Aorta (tissue), 5 donors: ENCODE measurements at regions not wholly inside any gene's neighbourhood (a gene's known extent, or its start where the extent isn't known, plus 50 kb on each side); places are given as distances from the start of the nearest gene placed in this dataset.

ENCODE experiments used
- ATAC-seq: fragments of 200-7000 bp; cut with Tn5 transposase; one replicate; pipeline ENCODE4 v1.9.1; 2022; ENCODE audit warnings: moderate library complexity; ENCODE audit not compliant: low FRiP score
- DNase-seq, 2 donors: peaks; one replicate each; pipeline ENCODE4 v3.0.0-alpha.2; 2020
- H3K27ac ChIP-seq, 2 donors: one replicate each; pipeline ENCODE4 v1.5.1; 2013; ENCODE audit warnings: low read length in 2 of 2, mild to moderate bottlenecking in 2 of 2, moderate library complexity in 2 of 2, control low read depth in 1 of 2, inconsistent platforms in 1 of 2, low read depth in 1 of 2
- H3K27me3 ChIP-seq, 2 donors: one replicate each; pipeline ENCODE4 v1.6.1; 2013; ENCODE audit warnings: control low read depth in 1 of 2, low read length in 1 of 2, mild to moderate bottlenecking in 1 of 2, moderate library complexity in 1 of 2; ENCODE audit not compliant: insufficient read depth in 2 of 2, control insufficient read depth in 1 of 2
- H3K36me3 ChIP-seq, 2 donors: one replicate each; pipeline ENCODE4 v1.6.1; 2013; ENCODE audit warnings: control low read depth in 1 of 2, low read length in 1 of 2, mild to moderate bottlenecking in 1 of 2; ENCODE audit not compliant: insufficient read depth in 2 of 2, control insufficient read depth in 1 of 2
- H3K4me1 ChIP-seq, 2 donors: one replicate each; pipeline ENCODE4 v1.6.1; 2013; ENCODE audit warnings: low read length in 2 of 2, control low read depth in 1 of 2, mild to moderate bottlenecking in 1 of 2, moderate library complexity in 1 of 2; ENCODE audit not compliant: insufficient read depth in 2 of 2, control insufficient read depth in 1 of 2
- H3K4me3 ChIP-seq, 2 donors: one replicate each; pipeline ENCODE4 v1.5.1; 2013; ENCODE audit warnings: low read length in 2 of 2, control low read depth in 1 of 2, mild to moderate bottlenecking in 1 of 2
- H3K9me3 ChIP-seq: one replicate; pipeline ENCODE4 v1.6.1; 2013; ENCODE audit warnings: mild to moderate bottlenecking, low read length; ENCODE audit not compliant: control insufficient read depth
- WGBS, 2 donors: extraction: QIAGEN DNeasy Blood & Tissue Kit; methylation state at CpG; one replicate each; pipeline ENCODE4 v1.1.7; 2013; 5-methylcytosine and 5-hydroxymethylcytosine counted together
- intact Hi-C, 2 donors: fragments of 100-400 bp; cut with DNase I; formaldehyde crosslinking; loops; one replicate each; pipeline versions ENCODE4 v1.14.2 to v1.15.0; 2022
- donor health status: healthy with polysubstance abuse.
- donor health status: Bipolar disorder and iron deficiency.
- donor health status: DM: no; HTN: no; CAD: no.
- donor health status: DM: no; HTN: no; CAD: no.
- donor health status: DM: yes; HTN: yes; CAD: no.

GRCh38 chr12:13587721-13588390, 391.3 kb downstream of the EMP1 start:
- no peak overlapping the region for H3K27ac ChIP-seq
- peaks cover 2% of the 10 kb centered on the region for H3K9me3 ChIP-seq
- H3K27me3 ChIP-seq: peaks cover 0 to 2% of the 10 kb centered on the region in 2 donors
- H3K4me3 ChIP-seq: no peak overlapping the region
- H3K4me1 ChIP-seq: no peaks in the 10 kb centered on the region
- DNase-seq (no peak), ATAC-seq (no peak)
- WGBS, 2 donors: 59 to 63% methylated on average over 5 of the region's 5 CpGs
- H3K36me3 ChIP-seq: no peaks in the 10 kb centered on the region
- intact Hi-C loops: no loop called here

DNA sequence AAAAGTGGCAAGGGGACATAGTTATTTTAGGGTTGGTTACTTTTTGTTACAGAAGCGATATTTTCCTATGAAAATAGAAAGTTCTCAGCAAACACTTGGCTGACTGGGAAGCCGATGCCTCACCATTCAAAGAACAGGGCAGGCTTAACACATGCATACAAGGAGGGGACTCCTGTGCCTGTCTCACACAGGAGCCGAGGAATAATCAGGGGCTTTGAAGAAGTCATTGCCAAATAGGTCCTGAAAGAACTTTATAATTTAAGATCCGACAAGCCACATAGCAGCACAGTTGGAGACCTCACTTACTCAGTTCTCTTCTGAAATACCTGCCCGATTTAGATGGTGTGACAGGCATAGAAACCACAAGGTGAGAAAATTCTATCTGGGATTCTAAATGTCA, 389.8 kb downstream of the EMP1 start:
- 33 to 44% methylated on average over 5 of the region's 5 CpGs for WGBS, 2 donors
- DNase-seq (no peak), ATAC-seq (no peak)

DNA sequence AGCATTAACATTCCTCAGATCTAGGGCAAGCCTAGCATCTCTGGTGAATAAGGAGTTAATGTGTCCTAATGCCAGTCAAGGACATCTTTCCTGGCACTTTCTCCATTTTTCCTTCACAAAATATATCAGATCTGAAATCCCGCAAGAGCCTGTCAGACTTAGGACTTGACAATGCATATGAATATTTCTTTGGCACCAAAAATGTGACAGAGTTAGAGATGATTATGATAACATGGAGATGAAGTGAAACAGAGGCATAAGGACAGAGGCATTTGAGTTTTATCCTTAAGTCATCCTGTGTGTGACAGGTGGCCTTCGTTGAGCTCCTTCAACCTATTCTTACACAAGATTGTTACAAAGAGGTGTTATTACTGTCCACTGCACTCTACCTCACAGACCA, 388.0 kb downstream of the EMP1 start:
- H3K27me3 ChIP-seq: peaks cover 0 to 2% of the 10 kb centered on the region in 2 donors
- H3K4me3 ChIP-seq: no peak overlapping the region
- H3K36me3 ChIP-seq: no peaks in the 10 kb centered on the region
- no peaks in the 10 kb centered on the region for H3K4me1 ChIP-seq
- H3K9me3 ChIP-seq: peaks cover 1% of the 10 kb centered on the region
- WGBS, 2 donors: 52 to 65% methylated on average over 2 of the region's 2 CpGs
- DNase-seq (no peak), ATAC-seq (no peak)
- intact Hi-C loops: no loop called here
- no peak overlapping the region for H3K27ac ChIP-seq

More for the DNA sequence above, 389.8 kb downstream of the EMP1 start:
- Histone ChIP-seq H3K4me1 (no peaks in the 10 kb centered on the region), H3K36me3 (no peaks in the 10 kb centered on the region), H3K4me3 (no peak overlapping the region), H3K27ac (no peak overlapping the region), H3K27me3 (peaks cover 0 to 2% of the 10 kb centered on the region in 2 donors), H3K9me3 (no peaks in the 10 kb centered on the region)
- intact Hi-C loops: no loop called here

DNA sequence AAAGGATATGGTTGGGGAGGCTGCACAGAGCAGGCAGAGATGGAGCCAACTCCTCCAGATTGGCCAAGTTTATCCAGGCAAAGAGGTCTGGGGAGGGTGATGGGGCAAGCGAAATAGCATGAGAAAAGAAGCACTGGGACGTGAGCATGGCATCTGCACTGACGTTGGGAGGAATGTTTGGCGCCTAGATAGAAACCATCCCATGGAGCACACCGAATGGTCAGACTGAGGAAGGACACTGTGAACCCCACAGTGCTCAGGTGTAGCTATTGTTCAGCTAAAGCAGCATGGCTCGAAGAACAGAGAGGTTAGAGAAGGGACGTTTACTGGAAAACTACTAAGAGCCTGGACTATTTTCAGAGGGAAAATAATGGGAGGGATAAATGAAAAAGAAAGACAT, 387.1 kb downstream of the EMP1 start:
- Histone ChIP-seq H3K9me3 (peaks cover 1% of the 10 kb centered on the region), H3K4me1 (no peaks in the 10 kb centered on the region), H3K4me3 (no peak overlapping the region), H3K27me3 (peaks cover 0 to 2% of the 10 kb centered on the region in 2 donors), H3K36me3 (no peaks in the 10 kb centered on the region), H3K27ac (no peak overlapping the region)
- DNase-seq: no peak
- WGBS, 2 donors: 71 to 81% methylated on average over 7 of the region's 7 CpGs
- intact Hi-C loops: no loop called here
- no peak for ATAC-seq

DNA sequence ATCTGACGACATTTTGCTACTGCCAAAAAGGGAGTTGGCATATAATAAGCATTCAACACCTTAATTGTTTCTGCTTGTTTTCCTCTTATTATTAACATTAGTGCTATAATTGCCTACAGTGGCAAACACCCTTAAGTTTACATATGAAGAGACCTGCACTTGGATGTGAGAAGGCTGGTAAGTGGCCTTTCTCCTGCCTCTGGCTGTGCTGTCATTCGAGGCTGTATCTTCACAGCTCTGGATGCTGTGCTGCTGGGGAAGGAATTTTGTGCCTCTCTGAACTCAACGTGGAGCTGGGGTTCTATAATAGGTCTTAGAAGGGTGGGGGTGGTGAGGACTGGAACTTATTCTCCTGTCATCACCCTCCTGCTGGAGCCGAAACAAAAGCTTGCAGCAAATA, 385.9 kb downstream of the EMP1 start:
- H3K27me3 ChIP-seq: peaks cover 0 to 2% of the 10 kb centered on the region in 2 donors
- H3K9me3 ChIP-seq: peaks cover 1% of the 10 kb centered on the region
- ATAC-seq (no peak), DNase-seq (no peak)
- no peak overlapping the region for H3K4me3 ChIP-seq
- no peaks in the 10 kb centered on the region for H3K4me1 ChIP-seq
- WGBS, 2 donors: 12 to 19% methylated on average over 4 of the region's 4 CpGs
- H3K27ac ChIP-seq: no peak overlapping the region
- no peaks in the 10 kb centered on the region for H3K36me3 ChIP-seq
- intact Hi-C loops: no loop called here

DNA sequence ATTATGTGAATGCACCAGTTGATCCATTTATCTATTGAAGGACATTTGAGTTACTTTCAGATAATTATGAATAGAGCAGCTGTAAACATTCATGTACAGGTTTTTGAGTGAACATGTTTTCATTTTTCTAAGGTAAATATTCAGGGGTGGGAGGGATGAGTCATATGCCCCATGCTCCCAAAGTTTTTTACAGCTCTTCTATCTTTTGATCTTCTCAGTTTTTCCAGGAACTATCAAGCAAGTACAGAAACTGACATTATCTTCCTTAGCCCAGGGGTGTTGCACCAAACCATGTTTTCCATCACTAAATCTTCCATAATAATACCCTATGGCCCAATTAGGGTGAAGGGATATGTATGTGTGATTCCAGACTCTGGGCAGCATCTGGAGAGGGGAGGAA, 384.5 kb downstream of the EMP1 start:
- peaks cover 0 to 2% of the 10 kb centered on the region in 2 donors for H3K27me3 ChIP-seq
- peaks cover 1% of the 10 kb centered on the region for H3K9me3 ChIP-seq
- H3K27ac ChIP-seq: no peak overlapping the region
- intact Hi-C loops: no loop called here
- ATAC-seq (no peak), DNase-seq (no peak)
- H3K4me3 ChIP-seq: no peak overlapping the region
- H3K36me3 ChIP-seq: no peaks in the 10 kb centered on the region
- no peaks in the 10 kb centered on the region for H3K4me1 ChIP-seq

DNA sequence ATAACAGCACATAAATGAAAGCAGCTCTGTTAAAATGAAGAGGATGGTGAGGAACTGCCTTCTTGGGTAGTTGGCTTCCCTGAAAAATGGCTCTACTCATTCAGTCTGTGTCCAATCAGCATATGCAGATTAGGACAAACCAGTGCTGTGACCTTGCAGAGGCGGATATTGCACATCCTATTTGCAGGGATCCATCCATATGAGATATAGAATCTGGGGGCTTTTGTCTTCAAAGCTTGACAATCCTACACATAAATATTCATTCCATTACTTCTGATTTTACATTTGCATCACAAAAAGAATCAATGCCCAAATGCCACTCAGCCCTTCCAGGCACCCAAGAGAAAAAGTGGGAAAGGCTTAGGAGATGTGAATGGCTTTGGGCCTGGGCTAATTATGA, 383.7 kb downstream of the EMP1 start:
- H3K9me3 ChIP-seq: peaks cover 1% of the 10 kb centered on the region
- no peaks in the 10 kb centered on the region for H3K4me1 ChIP-seq
- no peak overlapping the region for H3K27ac ChIP-seq
- no peak for ATAC-seq
- intact Hi-C loops: no loop called here
- H3K36me3 ChIP-seq: no peaks in the 10 kb centered on the region
- no peak for DNase-seq
- H3K4me3 ChIP-seq: no peak overlapping the region
- peaks cover 0 to 2% of the 10 kb centered on the region in 2 donors for H3K27me3 ChIP-seq
- WGBS, 2 donors: 81 to 88% methylated on average over 1 of the region's 1 CpG

GRCh38 chr12:13576935-13577500, 380.5 kb downstream of the EMP1 start:
- DNase-seq: no peak
- 86 to 89% methylated on average over 3 of the region's 3 CpGs for WGBS, 2 donors
- no peaks in the 10 kb centered on the region for H3K27me3 ChIP-seq
- no peaks in the 10 kb centered on the region for H3K36me3 ChIP-seq
- ATAC-seq: no peak
- H3K27ac ChIP-seq: no peak overlapping the region
- intact Hi-C loops: no loop called here
- no peak overlapping the region for H3K4me3 ChIP-seq
- H3K4me1 ChIP-seq: no peaks in the 10 kb centered on the region
- peaks cover 1% of the 10 kb centered on the region for H3K9me3 ChIP-seq

- intact Hi-C loops: no loop called here
- Histone ChIP-seq H3K27ac (no peak overlapping the region), H3K9me3 (no peaks in the 10 kb centered on the region), H3K4me1 (no peaks in the 10 kb centered on the region), H3K36me3 (no peaks in the 10 kb centered on the region), H3K4me3 (no peak overlapping the region), H3K27me3 (no peaks in the 10 kb centered on the region)
- no peak for ATAC-seq
- 46 to 64% methylated on average over 3 of the region's 3 CpGs for WGBS, 2 donors
- DNase-seq: no peak
Observed at GRCh38 chr12:13573698-13574321, 377.3 kb downstream of the EMP1 start.
